Breast epithelium (tissue), 3 donors: ENCODE measurements at regions not wholly inside any gene's neighbourhood (a gene's known extent, or its start where the extent isn't known, plus 50 kb on each side); places are given as distances from the start of the nearest gene placed in this dataset.

Experiments used
- CTCF ChIP-seq, 3 donors: fragments of 450-650 bp; IDR thresholded peaks; one replicate each; pipeline ENCODE4 v1.5.1; 2016 to 2017; ENCODE audit warnings: antibody characterized with exemption in 3 of 3, mild to moderate bottlenecking in 3 of 3, moderate library complexity in 3 of 3
- POLR2A ChIP-seq: fragments of 450-650 bp; IDR thresholded peaks from one replicate; pipeline ENCODE4 v1.6.1; 2016; ENCODE audit warnings: antibody characterized with exemption, mild to moderate bottlenecking, moderate library complexity

- TF ChIP-seq POLR2A (no peak), CTCF (IDR thresholded peaks at IDR 0.05) (no peak)
Observed at GRCh38 chr14:85334316-85334715, 195.6 kb upstream of the FLRT2 start.
